ENCODE measurements at regions not wholly inside any gene's neighbourhood (a gene's known extent, or its start where the extent isn't known, plus 50 kb on each side); places are given as distances from the start of the nearest gene placed in this dataset.
"Not testable (repeated sequence)": the region's sequence is repeated elsewhere in the genome, so short reads cannot be mapped to it uniquely, and the experiment has no call there.

GRCh38 chr19:20271215-20271926 lies 104.4 kb downstream of the ZNF486 start:
- Histone ChIP-seq H3K27ac (ENCODE audit: low read depth in 1 of 2, low read length in 2 of 2) (no peak overlapping the region), H3K4me1 (ENCODE audit: control insufficient read depth in 1 of 2, insufficient read depth in 2 of 2, low read length in 2 of 2) (no peaks in the 10 kb centered on the region), H3K4me3 (replicated peaks in 1 of 3; ENCODE audit: low read depth in 2 of 3, low read length in 3 of 3) (no peak overlapping the region), H3K79me2 (ENCODE audit: insufficient read depth, low read length) (no peaks in the 10 kb centered on the region), H2AFZ (ENCODE audit: insufficient read depth, low read depth, low read length, poor library complexity, severe bottlenecking) (no peak overlapping the region), H3K4me2 (replicated peaks; ENCODE audit: extremely low read depth, low read length, poor library complexity, severe bottlenecking) (no peak overlapping the region), H3K36me3 (replicated peaks in 1 of 2; ENCODE audit: control insufficient read depth in 1 of 2, insufficient read depth in 2 of 2, low read length in 2 of 2) (no peaks in the 10 kb centered on the region), H3K9me3 (replicated peaks in 1 of 2; ENCODE audit: control insufficient read depth in 1 of 2, insufficient read depth in 1 of 2, low read length in 2 of 2) (peaks cover 11 to 22% of the 10 kb centered on the region in 2 donors), H3K27me3 (ENCODE audit: control insufficient read depth in 2 of 2, insufficient read depth in 2 of 2, low read length in 2 of 2) (no peaks in the 10 kb centered on the region), H4K20me1 (ENCODE audit: insufficient read depth, low read length) (no peaks in the 10 kb centered on the region), H3K9ac (ENCODE audit: insufficient read depth, low read length, poor library complexity, severe bottlenecking) (no peak overlapping the region)
- 74% methylated on average over 8 of the region's 12 CpGs for WGBS (ENCODE audit: insufficient coverage)
- Mint-ChIP-seq H3K4me1 (no peaks in the 10 kb centered on the region), H3K36me3 (no peaks in the 10 kb centered on the region), H3K9me3 (peaks cover 17 to 54% (median 41%) of the 10 kb centered on the region in 7 donors), H3K27ac (no peak overlapping the region), H3K4me3 (no peak overlapping the region), H3K27me3 (ENCODE audit: low read depth in 3 of 3) (peaks cover 0 to 2% (median 0%) of the 10 kb centered on the region in 3 donors)
- TF ChIP-seq CTCF (IDR thresholded peaks at IDR 0.05): no peak
- no peak for DNase-seq
- intact Hi-C loops (cut with micrococcal nuclease): no loop called here

- Mint-ChIP-seq H3K9me3 (peaks cover 8 to 48% (median 35%) of the 10 kb centered on the region in 7 donors), H3K27ac (no peak overlapping the region), H3K27me3 (ENCODE audit: low read depth in 3 of 3) (peaks cover 0 to 2% (median 0%) of the 10 kb centered on the region in 3 donors), H3K4me1 (no peaks in the 10 kb centered on the region), H3K36me3 (no peaks in the 10 kb centered on the region), H3K4me3 (no peak overlapping the region)
- DNase-seq: no peak
- Histone ChIP-seq H3K27me3 (ENCODE audit: control insufficient read depth in 2 of 2, insufficient read depth in 2 of 2, low read length in 2 of 2) (no peaks in the 10 kb centered on the region), H3K4me2 (replicated peaks; ENCODE audit: extremely low read depth, low read length, poor library complexity, severe bottlenecking) (no peak overlapping the region), H3K9ac (ENCODE audit: insufficient read depth, low read length, poor library complexity, severe bottlenecking) (no peak overlapping the region), H3K9me3 (replicated peaks in 1 of 2; ENCODE audit: control insufficient read depth in 1 of 2, insufficient read depth in 1 of 2, low read length in 2 of 2) (peaks cover 5 to 14% of the 10 kb centered on the region in 2 donors), H3K27ac (ENCODE audit: low read depth in 1 of 2, low read length in 2 of 2) (no peak overlapping the region), H4K20me1 (ENCODE audit: insufficient read depth, low read length) (no peaks in the 10 kb centered on the region), H3K4me1 (ENCODE audit: control insufficient read depth in 1 of 2, insufficient read depth in 2 of 2, low read length in 2 of 2) (no peaks in the 10 kb centered on the region), H3K79me2 (ENCODE audit: insufficient read depth, low read length) (no peaks in the 10 kb centered on the region), H3K4me3 (replicated peaks in 1 of 3; ENCODE audit: low read depth in 2 of 3, low read length in 3 of 3) (no peak overlapping the region), H2AFZ (ENCODE audit: insufficient read depth, low read depth, low read length, poor library complexity, severe bottlenecking) (no peak overlapping the region), H3K36me3 (replicated peaks in 1 of 2; ENCODE audit: control insufficient read depth in 1 of 2, insufficient read depth in 2 of 2, low read length in 2 of 2) (no peaks in the 10 kb centered on the region)
- TF ChIP-seq CTCF (IDR thresholded peaks at IDR 0.05): no peak
- WGBS (ENCODE audit: insufficient coverage): 100% methylated on average over 1 of the region's 7 CpGs
- intact Hi-C loops (cut with micrococcal nuclease): no loop called here
Observed at GRCh38 chr19:20269461-20269860, 102.4 kb downstream of the ZNF486 start.

- peaks cover 13 to 54% (median 41%) of the 10 kb centered on the region in 7 donors for H3K9me3 Mint-ChIP-seq
- H3K27ac ChIP-seq (ENCODE audit: low read depth in 1 of 2, low read length in 2 of 2); DNase-seq; H2AFZ ChIP-seq (ENCODE audit: insufficient read depth, low read depth, low read length, poor library complexity, severe bottlenecking); H3K4me2 ChIP-seq (replicated peaks; ENCODE audit: extremely low read depth, low read length, poor library complexity, severe bottlenecking); H3K4me3 Mint-ChIP-seq; H3K9ac ChIP-seq (ENCODE audit: insufficient read depth, low read length, poor library complexity, severe bottlenecking); H3K4me1 ChIP-seq (ENCODE audit: control insufficient read depth in 1 of 2, insufficient read depth in 2 of 2, low read length in 2 of 2); H3K27me3 Mint-ChIP-seq (ENCODE audit: low read depth in 3 of 3); H3K36me3 Mint-ChIP-seq; H3K27ac Mint-ChIP-seq; H3K27me3 ChIP-seq (ENCODE audit: control insufficient read depth in 2 of 2, insufficient read depth in 2 of 2, low read length in 2 of 2); H3K36me3 ChIP-seq (replicated peaks in 1 of 2; ENCODE audit: control insufficient read depth in 1 of 2, insufficient read depth in 2 of 2, low read length in 2 of 2); H4K20me1 ChIP-seq (ENCODE audit: insufficient read depth, low read length); intact Hi-C loops (cut with micrococcal nuclease); H3K4me3 ChIP-seq (replicated peaks in 1 of 3; ENCODE audit: low read depth in 2 of 3, low read length in 3 of 3); H3K79me2 ChIP-seq (ENCODE audit: insufficient read depth, low read length); H3K4me1 Mint-ChIP-seq: not testable (repeated sequence)
- peaks cover 26 to 29% of the 10 kb centered on the region in 2 donors for H3K9me3 ChIP-seq (replicated peaks in 1 of 2; ENCODE audit: control insufficient read depth in 1 of 2, insufficient read depth in 1 of 2, low read length in 2 of 2)
Observed at GRCh38 chr19:20261513-20261912, 94.5 kb downstream of the ZNF486 start.

All from CD14-positive monocyte (primary cell).